Peyer's patch (tissue), 4 donors: ENCODE measurements at regions not wholly inside any gene's neighbourhood (a gene's known extent, or its start where the extent isn't known, plus 50 kb on each side); places are given as distances from the start of the nearest gene placed in this dataset.

Experiments
- DNase-seq, 3 donors: peaks; one replicate each; pipeline ENCODE4 v3.0.0-alpha.2; 2017 to 2019
- H3K27ac ChIP-seq, 4 donors: fragments of 200-600 bp; sonication (generic); one replicate each; pipeline ENCODE4 v1.5.1; 2016 to 2019
- H3K27me3 ChIP-seq, 2 donors: fragments of 200-600 bp; sonication (generic); one replicate each; pipeline ENCODE4 v1.5.1; 2019
- H3K36me3 ChIP-seq, 3 donors: fragments of 200-600 bp; sonication (generic); one replicate each; pipeline ENCODE4 v1.5.1; 2016 to 2019
- H3K4me1 ChIP-seq, 4 donors: fragments of 200-600 bp; sonication (generic); one replicate each; pipeline ENCODE4 v1.5.1; 2016 to 2019
- H3K4me3 ChIP-seq, 4 donors: fragments of 200-600 bp; sonication (generic); 1 replicate in 3 of 4; 2 replicates in 1 of 4; pipeline ENCODE4 v1.5.1; 2016 to 2019; ENCODE audit warnings: mild to moderate bottlenecking in 1 of 4
- H3K9me3 ChIP-seq, 4 donors: fragments of 200-600 bp; sonication (generic); one replicate each; pipeline ENCODE4 v1.5.1; 2016 to 2019; ENCODE audit warnings: mild to moderate bottlenecking in 1 of 4
- CTCF ChIP-seq, 6 experiments: fragments of 450-650 bp in 4 of 6; fragments of 200-600 bp in 2 of 6; sonication (generic) in 1 of 6; IDR thresholded peaks; one replicate each; pipeline ENCODE4 v1.5.1; 2017 to 2019; ENCODE audit warnings: antibody characterized with exemption in 6 of 6, mild to moderate bottlenecking in 3 of 6, moderate library complexity in 1 of 6
- POLR2A ChIP-seq, 2 donors: fragments of 450-650 bp; IDR thresholded peaks; one replicate each; pipeline ENCODE4 v1.5.1; 2017; ENCODE audit warnings: antibody characterized with exemption in 2 of 2, mild to moderate bottlenecking in 2 of 2, moderate library complexity in 2 of 2

DNA sequence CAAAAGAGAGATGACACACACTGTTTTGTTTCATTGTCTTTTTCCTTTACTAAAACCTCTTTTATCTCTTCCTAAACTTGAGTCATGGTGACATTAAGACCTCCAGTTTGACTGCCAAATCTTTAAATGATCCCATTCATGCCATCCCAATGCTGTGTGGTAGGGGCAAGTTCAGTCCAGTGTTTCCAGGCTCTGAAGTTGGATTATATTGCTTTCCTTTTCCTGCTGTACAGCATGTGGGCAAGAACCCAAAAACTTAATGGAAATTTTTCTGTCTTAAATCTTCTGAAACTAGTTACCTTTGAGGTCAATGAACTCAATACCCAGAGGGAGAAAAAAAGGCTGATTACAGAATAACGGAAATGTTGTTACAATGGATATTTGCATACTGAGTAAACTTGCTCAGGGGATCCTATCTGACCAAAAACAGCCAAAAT is 187.1 kb upstream of the FAR2 start:
- Histone ChIP-seq H3K9me3 (no peaks in the 10 kb centered on the region), H3K4me3 (no peak overlapping the region), H3K36me3 (no peaks in the 10 kb centered on the region), H3K4me1 (no peaks in the 10 kb centered on the region), H3K27me3 (no peaks in the 10 kb centered on the region), H3K27ac (no peak overlapping the region)
- DNase-seq: no peak
- TF ChIP-seq CTCF (IDR thresholded peaks at IDR 0.05): no peak
- no peak for TF ChIP-seq POLR2A (IDR thresholded peaks at IDR 0.05)

DNA sequence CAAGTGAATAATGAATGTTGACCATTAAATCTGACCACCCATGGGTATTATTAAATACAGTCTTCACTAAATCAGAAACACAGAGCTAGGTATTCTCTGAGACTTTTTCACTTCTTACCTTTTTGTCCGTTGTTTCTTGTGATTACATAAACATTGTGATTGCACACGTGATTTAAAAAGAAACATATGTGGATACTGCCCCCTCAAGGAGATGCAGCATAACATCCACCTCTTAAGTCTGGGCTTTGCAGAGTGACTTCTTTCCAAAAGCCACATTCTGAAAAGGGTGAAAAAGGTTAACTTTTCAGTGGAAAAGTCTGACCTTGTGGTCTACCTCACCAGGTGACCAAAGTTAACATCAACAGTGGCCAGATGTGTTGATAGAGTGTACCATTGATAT is 185.5 kb upstream of the FAR2 start:
- Histone ChIP-seq H3K27ac (no peak overlapping the region), H3K4me3 (no peak overlapping the region), H3K9me3 (no peaks in the 10 kb centered on the region), H3K36me3 (no peaks in the 10 kb centered on the region), H3K4me1 (no peaks in the 10 kb centered on the region), H3K27me3 (no peaks in the 10 kb centered on the region)
- no peak for DNase-seq
- TF ChIP-seq POLR2A (IDR thresholded peaks at IDR 0.05): no peak
- TF ChIP-seq CTCF (IDR thresholded peaks at IDR 0.05): peak in 2 of 6 experiments; percentile 20 to 22

DNA sequence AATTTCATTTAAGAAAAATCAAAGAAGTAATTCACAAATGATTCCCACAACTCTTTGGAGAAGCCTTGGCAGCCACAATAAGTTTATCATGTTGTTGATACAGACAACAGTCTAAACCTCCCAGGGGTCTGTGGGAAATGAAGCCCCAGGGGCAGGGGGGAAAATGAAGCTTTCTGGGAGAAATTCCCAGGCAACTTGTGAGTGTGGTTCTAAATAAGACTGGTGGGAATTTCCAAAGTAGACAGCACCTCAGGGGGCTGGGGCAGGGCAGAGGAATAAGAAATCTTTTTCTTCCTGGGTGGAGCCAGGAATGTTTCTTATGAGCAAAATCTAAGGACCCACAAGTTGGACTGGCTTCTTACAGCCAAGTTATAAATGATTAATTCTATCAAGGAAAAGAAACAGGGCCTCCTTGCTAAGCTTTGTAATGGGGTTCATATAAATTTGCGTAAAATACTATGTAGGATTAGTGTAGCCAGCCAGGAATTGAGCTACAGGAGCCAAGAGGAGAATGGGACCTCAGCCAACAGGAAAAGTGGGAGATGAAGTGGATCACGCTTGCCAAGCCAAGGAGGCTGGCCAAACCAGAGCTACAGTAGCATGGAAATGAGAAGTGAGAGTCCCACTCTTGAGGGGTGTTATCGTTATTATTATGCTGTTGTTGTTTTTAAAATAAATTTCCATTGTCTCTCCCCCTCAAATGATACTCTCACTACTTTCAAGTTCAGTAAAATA is 182.9 kb upstream of the FAR2 start:
- no peak for TF ChIP-seq CTCF (IDR thresholded peaks at IDR 0.05)
- TF ChIP-seq POLR2A (IDR thresholded peaks at IDR 0.05): no peak
- Histone ChIP-seq H3K4me3 (no peak overlapping the region), H3K27ac (no peak overlapping the region), H3K4me1 (no peaks in the 10 kb centered on the region), H3K9me3 (no peaks in the 10 kb centered on the region), H3K36me3 (no peaks in the 10 kb centered on the region), H3K27me3 (no peaks in the 10 kb centered on the region)
- DNase-seq: no peak

- no peak for DNase-seq
- H3K36me3 ChIP-seq: no peaks in the 10 kb centered on the region
- H3K9me3 ChIP-seq: no peaks in the 10 kb centered on the region
- H3K27me3 ChIP-seq: no peaks in the 10 kb centered on the region
- H3K27ac ChIP-seq: no peak overlapping the region
- no peak overlapping the region for H3K4me3 ChIP-seq
- H3K4me1 ChIP-seq: no peaks in the 10 kb centered on the region
- TF ChIP-seq POLR2A (IDR thresholded peaks at IDR 0.05) (no peak), CTCF (IDR thresholded peaks at IDR 0.05) (no peak)
These were observed 181.7 kb upstream of the FAR2 start for GRCh38 chr12:28967426-28967825.

- no peaks in the 10 kb centered on the region for H3K36me3 ChIP-seq
- TF ChIP-seq POLR2A (IDR thresholded peaks at IDR 0.05) (no peak), CTCF (IDR thresholded peaks at IDR 0.05) (no peak)
- no peak overlapping the region for H3K27ac ChIP-seq
- no peaks in the 10 kb centered on the region for H3K9me3 ChIP-seq
- no peak overlapping the region for H3K4me3 ChIP-seq
- H3K4me1 ChIP-seq: no peaks in the 10 kb centered on the region
- DNase-seq: no peak
- no peaks in the 10 kb centered on the region for H3K27me3 ChIP-seq
These were observed 175.6 kb upstream of the FAR2 start for GRCh38 chr12:28973491-28973890.
